ENCODE measurements at regions not wholly inside any gene's neighbourhood (a gene's known extent, or its start where the extent isn't known, plus 50 kb on each side); places are given as distances from the start of the nearest gene placed in this dataset.

DNA sequence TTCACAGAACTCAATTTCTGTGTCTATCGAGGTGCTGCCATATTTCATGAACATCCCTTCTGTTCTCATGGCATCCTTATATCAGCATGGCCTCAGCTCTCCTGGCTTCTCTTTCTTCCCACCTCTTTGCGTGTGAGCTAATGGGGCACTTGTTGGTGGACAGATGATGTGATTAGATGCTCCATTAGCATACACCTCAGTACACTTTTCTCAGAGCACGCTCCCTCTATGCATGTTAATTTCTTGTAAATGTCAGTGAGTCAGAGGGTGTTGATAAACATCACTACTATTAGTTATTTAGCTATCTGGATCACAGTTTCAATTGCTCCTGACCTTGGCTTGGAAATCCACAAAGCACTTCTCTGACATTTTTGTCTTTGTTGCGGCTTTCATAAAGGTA is 159.4 kb downstream of the CD8B2 start:
- TF ChIP-seq POLR2A (IDR thresholded peaks at IDR 0.05) (no peak), CTCF (IDR thresholded peaks at IDR 0.05) (no peak)
